Suprapubic skin (tissue), 4 donors: ENCODE measurements at regions not wholly inside any gene's neighbourhood (a gene's known extent, or its start where the extent isn't known, plus 50 kb on each side); places are given as distances from the start of the nearest gene placed in this dataset.

Source experiments
- POLR2A ChIP-seq, 2 donors: fragments of 450-650 bp; IDR thresholded peaks; one replicate each; pipeline ENCODE4 v1.6.1; 2017; ENCODE audit warnings: antibody characterized with exemption in 2 of 2, mild to moderate bottlenecking in 2 of 2, moderate library complexity in 2 of 2
- POLR2AphosphoS5 ChIP-seq, 3 donors: sonication (generic); formaldehyde crosslinking; IDR thresholded peaks; one replicate each; pipeline ENCODE4 v1.6.1; 2017; ENCODE audit warnings: antibody characterized with exemption in 3 of 3
- TF ChIP-seq, protein P1 (sequence below), 2 donors: fragments of 200-600 bp in 1 of 2; fragments of 450-650 bp in 1 of 2; sonication (generic) in 1 of 2; IDR thresholded peaks; one replicate each; pipeline ENCODE4 v1.5.1; 2016 to 2019; ENCODE audit warnings: antibody characterized with exemption in 2 of 2, mild to moderate bottlenecking in 1 of 2, moderate library complexity in 1 of 2

GRCh38 chr10:90450797-90451196, 407.0 kb downstream of the HTR7 start:
- TF ChIP-seq, protein P1, sequence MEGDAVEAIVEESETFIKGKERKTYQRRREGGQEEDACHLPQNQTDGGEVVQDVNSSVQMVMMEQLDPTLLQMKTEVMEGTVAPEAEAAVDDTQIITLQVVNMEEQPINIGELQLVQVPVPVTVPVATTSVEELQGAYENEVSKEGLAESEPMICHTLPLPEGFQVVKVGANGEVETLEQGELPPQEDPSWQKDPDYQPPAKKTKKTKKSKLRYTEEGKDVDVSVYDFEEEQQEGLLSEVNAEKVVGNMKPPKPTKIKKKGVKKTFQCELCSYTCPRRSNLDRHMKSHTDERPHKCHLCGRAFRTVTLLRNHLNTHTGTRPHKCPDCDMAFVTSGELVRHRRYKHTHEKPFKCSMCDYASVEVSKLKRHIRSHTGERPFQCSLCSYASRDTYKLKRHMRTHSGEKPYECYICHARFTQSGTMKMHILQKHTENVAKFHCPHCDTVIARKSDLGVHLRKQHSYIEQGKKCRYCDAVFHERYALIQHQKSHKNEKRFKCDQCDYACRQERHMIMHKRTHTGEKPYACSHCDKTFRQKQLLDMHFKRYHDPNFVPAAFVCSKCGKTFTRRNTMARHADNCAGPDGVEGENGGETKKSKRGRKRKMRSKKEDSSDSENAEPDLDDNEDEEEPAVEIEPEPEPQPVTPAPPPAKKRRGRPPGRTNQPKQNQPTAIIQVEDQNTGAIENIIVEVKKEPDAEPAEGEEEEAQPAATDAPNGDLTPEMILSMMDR (IDR thresholded peaks at IDR 0.05): no peak
- TF ChIP-seq POLR2AphosphoS5 (IDR thresholded peaks at IDR 0.05) (no peak), POLR2A (IDR thresholded peaks at IDR 0.05) (no peak)
